Inferior parietal cortex (tissue), 1 donor: ENCODE measurements at regions not wholly inside any gene's neighbourhood (a gene's known extent, or its start where the extent isn't known, plus 50 kb on each side); places are given as distances from the start of the nearest gene placed in this dataset.

ENCODE experiments used
- DNase-seq: peaks from one replicate; pipeline ENCODE4 v3.0.0-alpha.2; 2016; ENCODE audit errors: extremely low spot score

DNA sequence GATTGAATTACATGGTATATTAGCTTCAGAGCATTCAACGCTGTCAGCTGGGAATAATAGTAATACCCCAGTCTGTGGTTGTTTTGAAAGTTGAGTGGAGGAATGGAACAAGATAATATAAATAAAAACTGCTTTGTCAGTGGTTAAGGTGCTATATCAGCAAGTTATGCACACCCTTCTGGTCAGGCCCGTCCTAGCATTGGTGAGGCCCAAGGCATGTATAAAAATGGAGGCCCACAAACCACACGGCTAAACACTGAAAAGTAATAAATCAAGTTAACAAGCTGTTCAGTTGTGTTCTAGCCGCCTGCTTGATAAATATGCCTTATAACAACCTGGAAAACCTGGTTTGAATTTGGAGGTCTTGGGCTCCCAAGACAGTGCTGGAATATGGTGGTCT, 77.4 kb downstream of the PSMG1 start:
- DNase-seq: no peak

DNA sequence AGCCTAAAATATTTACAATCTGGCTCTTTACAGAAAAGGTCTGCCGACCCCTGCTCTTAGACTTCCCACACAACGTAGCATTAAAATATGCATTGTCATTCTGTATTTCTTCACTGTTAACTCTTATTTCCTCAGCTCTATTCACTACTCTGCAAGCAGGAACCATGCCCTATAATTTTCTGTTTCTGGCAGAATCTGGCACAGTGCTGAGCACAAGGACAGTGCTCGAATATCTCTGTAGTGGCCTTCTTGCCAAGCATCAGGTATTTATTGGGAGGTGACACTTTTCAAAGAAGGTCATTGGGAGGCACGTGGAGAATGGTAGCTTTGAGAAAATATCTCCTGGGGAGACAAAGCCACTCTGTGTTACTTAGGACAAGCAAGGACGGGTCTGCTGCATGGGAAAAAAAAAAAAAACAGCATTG, 77.9 kb downstream of the PSMG1 start:
- no peak for DNase-seq

DNA sequence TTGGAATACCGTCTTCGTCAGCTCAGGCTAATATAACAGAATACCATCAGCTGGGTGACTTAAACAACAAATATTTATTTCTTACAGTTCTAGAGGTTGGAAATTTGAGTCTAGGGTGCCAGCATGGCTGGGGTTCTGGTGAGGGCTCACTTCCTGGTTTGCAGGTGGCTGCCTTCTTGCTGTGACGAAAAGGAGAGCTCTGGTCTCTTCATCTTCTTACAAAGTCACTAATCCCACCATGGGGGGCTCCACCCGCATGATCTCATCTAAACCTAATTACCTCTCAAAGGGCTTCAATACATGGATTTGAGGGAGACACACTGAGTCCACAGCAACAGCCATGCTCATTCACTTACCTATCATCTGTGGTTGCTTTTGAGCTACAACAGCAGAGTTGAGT, 78.3 kb downstream of the PSMG1 start:
- DNase-seq: no peak

- DNase-seq: no peak
These were observed 79.6 kb downstream of the PSMG1 start for GRCh38 chr21:39103689-39104088.

GRCh38 chr21:39099859-39100258, 83.4 kb downstream of the PSMG1 start:
- no peak for DNase-seq

DNA sequence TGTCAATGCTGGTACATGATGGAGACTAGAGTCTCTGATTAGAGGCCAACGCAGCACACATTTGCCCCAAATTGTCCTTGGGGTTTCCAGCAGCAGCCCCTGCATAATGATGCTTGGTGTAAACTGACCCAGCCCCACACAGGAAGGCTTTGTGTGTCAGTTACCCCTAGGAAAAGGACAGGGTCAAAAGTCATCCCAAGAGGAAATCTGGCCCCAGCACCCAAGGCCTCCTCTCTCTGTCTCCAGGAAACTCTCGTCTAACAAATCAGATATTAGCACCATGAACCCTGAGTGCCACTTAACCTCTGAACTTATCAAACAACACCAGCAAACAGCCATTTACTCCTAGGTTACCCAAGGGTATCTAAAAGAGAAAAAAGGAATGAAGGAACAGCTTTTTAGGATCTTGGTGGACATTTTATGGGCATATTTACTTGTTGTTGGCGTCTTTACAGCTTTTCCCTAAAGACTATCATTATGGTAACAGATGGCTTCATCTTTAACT, 84.5 kb downstream of the PSMG1 start:
- no peak for DNase-seq

DNA sequence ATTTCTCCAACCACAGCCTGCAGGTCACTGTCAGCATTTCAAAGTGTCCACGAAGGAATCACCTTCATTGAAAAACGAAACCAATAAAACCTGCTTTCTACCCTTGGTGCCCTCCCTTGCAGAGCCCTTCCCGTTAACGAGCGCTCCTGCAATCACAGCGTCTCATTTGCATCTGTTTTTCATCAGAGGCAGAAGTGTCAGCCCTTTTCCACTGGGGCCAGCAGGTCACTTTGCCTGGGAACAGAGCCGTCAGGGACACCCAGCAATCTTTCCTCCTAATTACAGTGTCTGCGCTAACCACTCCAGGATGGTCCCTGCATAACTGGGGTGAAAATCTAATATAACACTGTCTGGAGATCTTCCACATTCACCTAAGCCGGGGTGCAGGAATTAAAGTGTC, 85.3 kb downstream of the PSMG1 start:
- DNase-seq: no peak

- DNase-seq: no peak
These were observed 85.9 kb downstream of the PSMG1 start for GRCh38 chr21:39097335-39097861.

DNA sequence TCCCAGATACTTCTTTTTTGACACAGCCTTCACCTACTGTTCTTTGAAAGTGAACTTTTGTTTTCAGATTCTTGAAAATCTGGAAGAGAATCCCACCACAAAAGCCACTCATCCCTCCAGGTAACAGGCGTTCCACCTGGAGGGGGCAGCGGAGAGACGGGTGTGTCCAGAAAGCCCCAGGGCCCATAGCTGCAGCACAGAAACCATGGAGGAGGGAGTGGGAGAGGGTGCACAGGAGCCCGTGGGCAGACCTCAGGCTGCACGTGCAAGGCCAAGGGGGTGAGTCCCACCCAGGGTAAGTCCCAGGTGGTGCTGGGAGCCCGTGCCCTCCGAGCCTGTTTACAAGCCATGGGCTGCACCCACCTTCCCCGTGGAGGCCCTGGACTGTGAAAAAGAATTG, 86.5 kb downstream of the PSMG1 start:
- no peak for DNase-seq

DNA sequence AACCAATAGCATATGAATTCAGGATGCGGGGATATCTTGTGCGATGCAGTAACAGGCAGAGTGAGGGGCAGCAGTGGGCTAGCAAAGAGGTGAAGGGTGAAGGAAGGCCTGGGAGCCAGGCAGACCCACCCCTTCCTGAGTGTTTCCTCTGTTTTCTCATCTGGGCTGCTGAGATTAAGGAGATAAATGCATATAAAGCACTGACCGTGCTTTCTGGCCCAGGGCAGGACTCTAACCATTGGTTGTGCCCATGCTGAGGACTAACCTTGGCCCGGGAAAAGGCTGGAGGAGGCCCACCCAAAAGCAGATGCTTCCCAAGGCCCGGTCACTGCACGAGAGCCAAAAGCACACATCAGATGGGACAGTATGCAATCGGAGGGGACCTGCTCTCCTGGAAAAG, 87.6 kb downstream of the PSMG1 start:
- no peak for DNase-seq

DNA sequence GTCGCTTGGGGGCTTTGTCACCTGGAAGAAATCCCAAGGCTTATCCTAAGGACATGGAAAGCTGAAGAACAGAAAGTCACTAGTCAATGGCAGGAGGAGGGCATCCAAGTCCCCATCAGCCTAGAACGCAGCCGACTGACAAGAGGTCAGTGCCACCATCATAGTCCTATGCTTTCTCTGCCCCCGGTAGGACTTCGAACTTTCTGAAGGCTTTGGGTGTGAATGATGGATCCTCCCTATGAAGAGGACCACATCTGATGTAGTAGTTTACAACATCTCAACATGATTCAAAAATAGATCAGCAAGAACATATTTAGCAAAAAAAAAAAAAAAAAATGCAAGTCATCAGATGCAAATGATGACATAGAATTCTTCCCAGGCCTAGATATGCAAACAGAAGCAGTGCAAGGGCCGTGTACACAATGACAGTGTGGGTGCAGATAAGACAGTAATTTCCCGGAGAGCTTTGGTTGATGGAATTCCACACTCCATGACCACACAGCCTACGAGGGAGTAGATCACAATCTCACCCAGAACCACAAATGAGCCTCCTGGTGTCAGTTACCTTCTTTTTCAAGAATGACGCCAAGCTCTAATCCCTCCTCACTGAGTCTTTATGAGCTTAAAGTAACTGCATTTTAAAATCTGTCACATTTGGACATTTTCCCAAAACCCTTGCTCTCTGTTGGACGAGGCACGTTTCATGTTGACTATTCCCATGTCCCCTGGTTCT, 88.2 kb downstream of the PSMG1 start:
- DNase-seq: no peak

DNA sequence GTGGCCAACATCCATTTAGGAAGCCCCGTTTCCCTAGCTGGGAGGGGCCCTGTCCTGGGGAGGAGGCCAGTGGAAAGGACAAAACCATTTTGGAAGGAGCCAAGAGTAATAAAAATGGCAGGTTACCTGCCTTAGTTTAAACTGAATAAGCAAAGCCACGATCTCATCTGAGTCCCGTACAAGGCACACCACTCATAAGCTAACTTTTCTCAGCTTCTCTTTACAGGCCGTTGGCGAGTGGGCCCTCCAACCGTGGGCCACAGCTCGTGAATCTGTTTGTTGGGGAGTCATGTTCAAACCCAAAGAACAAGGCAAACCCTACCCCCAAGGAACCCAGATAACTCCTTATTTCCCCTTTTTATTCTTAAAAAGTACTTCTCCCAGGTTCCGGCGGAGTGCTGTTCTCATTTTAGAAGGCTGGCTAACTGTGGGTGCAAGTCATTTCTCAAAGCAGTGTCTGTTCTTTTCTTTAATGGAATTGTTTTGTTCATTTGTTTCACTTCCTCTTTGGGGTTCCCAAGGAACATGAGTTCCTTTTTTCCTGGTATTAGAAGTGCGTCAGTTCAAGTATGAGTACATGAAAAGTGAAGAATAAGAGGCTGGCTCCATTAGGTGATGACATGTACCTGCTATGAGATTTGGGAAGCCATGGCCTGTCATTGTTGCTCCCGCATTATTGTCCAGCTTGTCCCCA, 89.0 kb downstream of the PSMG1 start:
- no peak for DNase-seq

GRCh38 chr21:39093526-39093925, 89.7 kb downstream of the PSMG1 start:
- DNase-seq: no peak

DNA sequence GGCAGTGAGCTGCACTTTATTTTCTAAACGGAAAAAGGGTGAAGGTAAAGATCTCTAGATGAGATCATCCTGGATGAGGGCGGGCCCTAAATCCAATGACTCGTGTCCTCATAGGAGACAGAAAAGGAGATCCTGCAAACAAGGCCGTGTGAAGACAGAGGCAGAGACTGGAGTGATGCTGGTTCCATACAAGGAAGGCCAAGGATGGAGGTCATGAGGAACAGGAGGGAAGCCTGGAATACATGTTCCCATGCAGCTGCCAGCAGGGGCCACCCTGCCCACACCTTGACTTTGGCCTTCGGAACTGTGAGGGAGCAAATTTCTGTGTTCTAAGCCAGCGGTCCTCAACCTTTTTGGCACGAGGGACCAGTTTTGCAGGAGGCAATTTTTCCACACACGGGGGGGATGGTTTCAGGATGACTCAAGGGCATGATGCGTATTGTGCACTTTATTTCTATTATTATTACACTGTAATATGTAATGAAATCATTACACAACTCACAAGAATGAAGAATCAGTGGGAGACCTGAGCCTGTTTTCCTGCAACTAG, 94.3 kb downstream of the PSMG1 start:
- no peak for DNase-seq

DNA sequence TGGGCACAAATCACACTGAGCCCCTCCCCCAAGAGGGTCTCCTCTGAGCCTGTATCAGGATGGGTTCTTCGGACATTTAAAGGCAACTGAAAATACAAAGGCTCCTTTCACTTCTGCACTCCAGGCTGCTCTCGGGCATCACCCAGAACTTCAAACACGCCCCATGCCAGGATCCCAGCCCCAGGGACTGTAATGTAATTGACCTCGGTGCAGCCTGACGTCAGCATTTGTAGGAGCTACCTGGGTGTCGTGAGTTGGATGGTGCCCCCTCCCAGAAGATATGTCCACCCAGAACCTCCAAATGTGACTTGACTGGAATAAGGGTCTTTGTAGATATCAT, 95.2 kb downstream of the PSMG1 start:
- DNase-seq: no peak

DNA sequence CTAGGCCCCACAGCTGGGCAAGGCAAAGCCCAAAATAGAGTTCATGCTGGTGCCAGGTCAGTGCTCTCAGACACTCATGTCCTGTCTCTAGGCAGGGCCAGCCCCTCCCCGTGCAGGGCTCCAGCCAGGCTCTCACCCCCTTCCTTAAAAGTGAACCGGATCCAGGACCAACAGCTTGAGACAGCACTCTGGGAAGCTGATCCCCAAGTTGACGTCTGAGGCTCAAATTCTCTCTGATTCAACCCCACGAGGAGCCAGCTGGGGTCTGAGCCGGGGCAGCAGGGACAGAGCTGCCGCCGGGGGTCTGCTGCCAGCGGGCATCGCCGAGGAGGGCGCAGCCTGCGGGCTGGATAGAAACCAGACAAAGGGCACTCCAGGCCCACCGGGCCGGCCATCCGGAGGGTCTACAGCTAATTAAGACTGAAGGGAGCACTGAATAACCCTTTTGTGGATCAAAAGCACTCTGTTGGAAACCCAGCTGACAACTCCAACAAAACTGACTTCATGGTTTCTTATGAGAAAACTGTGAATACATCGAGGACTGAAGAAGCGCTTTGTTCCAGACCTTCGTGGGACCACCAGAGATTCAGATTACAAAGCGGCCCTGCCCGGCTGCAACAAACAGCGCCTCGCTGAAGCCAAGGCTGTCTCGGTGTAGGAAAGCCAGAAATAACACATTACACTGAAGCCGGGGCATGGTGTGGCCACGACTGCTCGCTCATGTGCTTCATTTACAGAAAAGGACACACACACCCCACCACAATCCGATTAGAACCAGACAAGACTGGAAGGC, 95.8 kb downstream of the PSMG1 start:
- DNase-seq: no peak

- no peak for DNase-seq
These were observed 96.7 kb downstream of the PSMG1 start for GRCh38 chr21:39086547-39086946.

- DNase-seq: no peak
These were observed 97.3 kb downstream of the PSMG1 start for GRCh38 chr21:39085843-39086405.

DNA sequence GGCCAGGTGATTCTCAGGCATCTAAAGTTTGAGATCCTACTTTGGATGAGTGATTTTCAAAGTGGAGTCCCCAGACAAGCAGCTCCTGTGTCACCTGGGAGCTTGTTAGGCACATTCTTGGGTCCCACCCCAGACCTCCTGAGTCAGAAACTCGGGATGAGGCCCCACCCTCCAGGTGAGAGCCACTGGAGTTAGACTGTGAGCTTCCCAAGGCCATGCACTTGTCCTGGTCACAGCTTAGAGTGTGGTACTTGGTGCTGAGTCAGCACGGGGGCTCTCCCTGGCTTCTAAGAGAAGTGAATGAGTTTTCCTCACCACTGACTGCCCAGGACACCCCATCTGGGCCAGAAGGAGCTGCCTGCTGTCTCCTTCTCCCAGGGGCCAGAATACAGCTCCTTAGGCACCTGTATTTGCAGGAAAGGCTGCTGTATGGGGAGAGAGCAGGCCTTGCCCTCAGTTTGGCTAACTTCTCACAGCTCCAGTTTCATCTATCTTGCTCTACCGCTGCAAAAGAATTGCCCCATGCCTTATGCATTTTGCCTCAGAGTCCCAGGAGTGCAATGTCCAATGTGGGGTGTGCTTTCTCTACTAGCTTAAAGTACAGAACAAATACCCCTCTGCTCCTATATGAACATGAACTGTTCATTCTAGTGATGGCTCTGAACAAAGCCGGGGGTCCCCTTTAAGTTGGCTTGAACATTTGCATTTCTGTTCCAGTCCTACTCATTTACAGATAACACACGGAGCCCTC, 98.1 kb downstream of the PSMG1 start:
- no peak for DNase-seq

DNA sequence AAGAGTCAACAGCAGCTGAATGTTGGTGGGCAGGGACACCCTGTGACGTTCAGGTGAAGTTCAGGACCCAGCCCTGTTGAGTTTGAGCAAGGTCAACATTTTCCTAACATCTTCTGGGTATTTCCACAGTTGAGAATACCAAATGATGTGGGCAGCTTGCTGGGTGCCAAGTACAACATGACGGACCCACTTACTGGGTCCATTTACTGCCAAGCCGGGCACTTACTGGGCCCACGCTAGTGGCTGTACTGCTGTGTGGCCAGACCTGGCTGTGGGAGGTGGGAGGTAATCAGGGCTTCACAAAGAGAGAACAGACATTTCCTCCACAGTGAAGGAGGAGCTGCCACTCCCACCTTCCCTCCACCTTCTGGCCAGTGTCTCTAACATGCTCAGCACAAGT, 99.2 kb downstream of the PSMG1 start:
- no peak for DNase-seq

GRCh38 chr21:39083377-39084008, 99.8 kb downstream of the PSMG1 start:
- DNase-seq: no peak
